Keratinocyte (primary cell): ENCODE measurements at regions not wholly inside any gene's neighbourhood (a gene's known extent, or its start where the extent isn't known, plus 50 kb on each side); places are given as distances from the start of the nearest gene placed in this dataset.

Experiments
- DNase-seq: peaks from one replicate; pipeline ENCODE4 v3.0.0-alpha.2; 2011; ENCODE audit warnings: low read depth, missing footprints, low spot score
- FAIRE-seq: peaks from 2 replicates; lab custom pipeline; 2011; peaks lifted over from hg19 to GRCh38; lab: Jason Lieb, UNC
- H2AFZ ChIP-seq: 2 replicates; pipeline ENCODE4 v1.6.0; 2012; ENCODE audit warnings: low read length, control low read depth, inconsistent platforms; ENCODE audit not compliant: control insufficient read depth
- H3K27ac ChIP-seq: 2 replicates; pipeline ENCODE4 v1.5.1; 2011; ENCODE audit warnings: low read length; ENCODE audit not compliant: control insufficient read depth, insufficient read depth
- H3K27me3 ChIP-seq: 3 replicates; pipeline ENCODE4 v1.6.0; 2011; ENCODE audit warnings: low read length; ENCODE audit not compliant: control insufficient read depth, insufficient read depth; ENCODE audit errors: extremely low read depth
- H3K36me3 ChIP-seq, 2 experiments: 2 replicates in 1 of 2; 3 replicates in 1 of 2; pipeline ENCODE4 v1.5.1; 2011; ENCODE audit warnings: low read length in 2 of 2, mild to moderate bottlenecking in 1 of 2; ENCODE audit not compliant: control insufficient read depth in 2 of 2, insufficient read depth in 2 of 2; ENCODE audit errors: extremely low read depth in 1 of 2
- H3K4me1 ChIP-seq: 3 replicates; pipeline ENCODE4 v1.5.1; 2011; ENCODE audit warnings: low read length; ENCODE audit not compliant: control insufficient read depth, insufficient read depth; ENCODE audit errors: extremely low read depth
- H3K4me2 ChIP-seq: 3 replicates; pipeline ENCODE4 v1.6.0; 2011; ENCODE audit warnings: low read depth, low read length; ENCODE audit not compliant: control insufficient read depth, insufficient read depth; ENCODE audit errors: extremely low read depth
- H3K4me3 ChIP-seq, 3 experiments: fragments of 200-600 bp in 1 of 3; sonication (generic) in 1 of 3; 2 replicates in 2 of 3; 3 replicates in 1 of 3; pipeline ENCODE4 v1.5.1; 2011 to 2016; ENCODE audit warnings: low read length in 3 of 3, mild to moderate bottlenecking in 3 of 3, control low read depth in 2 of 3, inconsistent platforms in 1 of 3, low read depth in 1 of 3, mixed read lengths in 1 of 3, mixed run types in 1 of 3, moderate library complexity in 1 of 3; ENCODE audit not compliant: control insufficient read depth in 2 of 3, insufficient read depth in 2 of 3; ENCODE audit errors: extremely low read depth in 1 of 3
- H3K79me2 ChIP-seq: 2 replicates; pipeline ENCODE4 v1.6.0; 2012; ENCODE audit warnings: low read length; ENCODE audit not compliant: control insufficient read depth, insufficient read depth
- H3K9ac ChIP-seq: 3 replicates; pipeline ENCODE4 v1.6.0; 2011; ENCODE audit warnings: low read length; ENCODE audit not compliant: control insufficient read depth, insufficient read depth; ENCODE audit errors: extremely low read depth
- H3K9me1 ChIP-seq: 3 replicates; pipeline ENCODE4 v1.6.0; 2011; ENCODE audit warnings: low read length; ENCODE audit not compliant: control insufficient read depth, insufficient read depth; ENCODE audit errors: extremely low read depth
- H3K9me3 ChIP-seq: 2 replicates; pipeline ENCODE4 v1.5.1; 2012; ENCODE audit warnings: low read depth, low read length; ENCODE audit not compliant: control insufficient read depth
- H4K20me1 ChIP-seq: 3 replicates; pipeline ENCODE4 v1.6.0; 2011; ENCODE audit warnings: low read length; ENCODE audit not compliant: control insufficient read depth, insufficient read depth; ENCODE audit errors: extremely low read depth
- EZH2 ChIP-seq: IDR thresholded peaks from one replicate; pipeline ENCODE4 v1.6.1; 2012; ENCODE audit warnings: inconsistent platforms, mild to moderate bottlenecking, low read length, moderate library complexity
- dilution Hi-C: fragments of 300-500 bp; cut with MboI; formaldehyde crosslinking; loops from one replicate; pipeline ENCODE4 v1.7.0; 2020; ENCODE audit warnings: low sequenced_read_pairs; ENCODE audit not compliant: extremely low pct_ligation_motif_present
- TF ChIP-seq, protein P1 (sequence below), 3 experiments: IDR thresholded peaks in 1 of 3; conservative IDR thresholded peaks in 1 of 3; optimal IDR thresholded peaks in 1 of 3; 2 replicates in 2 of 3; 3 replicates in 1 of 3; pipeline versions ENCODE3 to v1.5.1; 2011; ENCODE audit warnings: low read length in 3 of 3, mild to moderate bottlenecking in 3 of 3, moderate library complexity in 2 of 3, control low read depth in 1 of 3, inconsistent platforms in 1 of 3; ENCODE audit not compliant: insufficient read depth in 2 of 3; ENCODE audit errors: extremely low read depth in 1 of 3

DNA sequence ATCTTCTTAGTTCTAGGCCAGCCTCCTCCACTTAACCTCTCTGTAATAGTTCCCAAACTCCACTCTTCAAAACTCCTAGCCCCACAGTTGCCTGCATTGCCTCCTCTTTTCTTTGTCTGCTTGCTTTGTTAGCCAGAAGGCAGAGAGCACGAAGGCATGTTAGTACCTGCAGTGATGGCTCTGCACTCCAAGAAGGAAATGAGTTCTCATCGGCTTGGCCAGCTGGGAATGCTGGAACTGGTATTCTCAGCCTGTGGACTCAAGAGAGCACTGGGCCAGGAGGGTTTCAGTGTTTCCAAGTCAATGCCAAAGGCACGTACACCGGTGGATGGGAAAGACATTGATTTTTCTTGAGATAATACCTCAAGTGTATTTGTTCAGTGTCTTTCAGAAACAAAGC lies 66.3 kb upstream of the HABP2 start:
- no peak overlapping the region for H3K4me2 ChIP-seq
- H4K20me1 ChIP-seq = no peaks in the 10 kb centered on the region
- no peak overlapping the region for H3K27ac ChIP-seq
- H3K4me1 ChIP-seq = no peaks in the 10 kb centered on the region
- no peak overlapping the region for H2AFZ ChIP-seq
- TF ChIP-seq EZH2 = no peak
- TF ChIP-seq, protein P1, sequence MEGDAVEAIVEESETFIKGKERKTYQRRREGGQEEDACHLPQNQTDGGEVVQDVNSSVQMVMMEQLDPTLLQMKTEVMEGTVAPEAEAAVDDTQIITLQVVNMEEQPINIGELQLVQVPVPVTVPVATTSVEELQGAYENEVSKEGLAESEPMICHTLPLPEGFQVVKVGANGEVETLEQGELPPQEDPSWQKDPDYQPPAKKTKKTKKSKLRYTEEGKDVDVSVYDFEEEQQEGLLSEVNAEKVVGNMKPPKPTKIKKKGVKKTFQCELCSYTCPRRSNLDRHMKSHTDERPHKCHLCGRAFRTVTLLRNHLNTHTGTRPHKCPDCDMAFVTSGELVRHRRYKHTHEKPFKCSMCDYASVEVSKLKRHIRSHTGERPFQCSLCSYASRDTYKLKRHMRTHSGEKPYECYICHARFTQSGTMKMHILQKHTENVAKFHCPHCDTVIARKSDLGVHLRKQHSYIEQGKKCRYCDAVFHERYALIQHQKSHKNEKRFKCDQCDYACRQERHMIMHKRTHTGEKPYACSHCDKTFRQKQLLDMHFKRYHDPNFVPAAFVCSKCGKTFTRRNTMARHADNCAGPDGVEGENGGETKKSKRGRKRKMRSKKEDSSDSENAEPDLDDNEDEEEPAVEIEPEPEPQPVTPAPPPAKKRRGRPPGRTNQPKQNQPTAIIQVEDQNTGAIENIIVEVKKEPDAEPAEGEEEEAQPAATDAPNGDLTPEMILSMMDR (optimal IDR thresholded peaks at IDR 0.05 in 1 of 3, IDR thresholded peaks at IDR 0.05 in 1 of 3, conservative IDR thresholded peaks at IDR 0.05 in 1 of 3; ENCODE audit: extremely low read depth in 1 of 3, insufficient read depth in 2 of 3, low read length in 3 of 3) = no peak
- no peaks in the 10 kb centered on the region for H3K27me3 ChIP-seq
- no peaks in the 10 kb centered on the region for H3K9me1 ChIP-seq
- H3K4me3 ChIP-seq = no peak overlapping the region
- no peaks in the 10 kb centered on the region for H3K79me2 ChIP-seq
- no peaks in the 10 kb centered on the region for H3K9me3 ChIP-seq
- no peak overlapping the region for H3K9ac ChIP-seq
- DNase-seq = no peak
- dilution Hi-C loops = no loop called here
- FAIRE-seq = no peak
- H3K36me3 ChIP-seq = no peaks in the 10 kb centered on the region

DNA sequence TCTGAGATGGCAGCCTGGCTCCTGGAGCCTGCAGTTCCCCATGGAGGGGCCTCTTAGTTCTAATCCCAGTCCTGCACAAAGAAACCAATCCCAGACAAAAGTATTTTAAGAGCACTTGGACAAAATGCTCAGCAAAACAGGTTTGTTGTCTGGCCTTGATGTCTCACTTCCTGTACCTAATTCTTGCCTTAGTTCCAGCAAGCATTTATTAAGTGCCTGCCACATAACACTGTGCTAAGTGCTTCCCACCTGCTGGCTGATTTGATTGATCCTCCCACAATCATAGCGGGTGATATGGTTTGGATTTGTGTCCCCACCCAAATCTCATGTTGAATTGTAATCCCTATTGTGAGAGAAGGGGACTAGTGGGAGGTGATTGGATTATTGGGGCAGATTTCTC lies 65.7 kb upstream of the HABP2 start:
- DNase-seq = no peak
- Histone ChIP-seq H2AFZ (no peak overlapping the region), H3K4me1 (no peaks in the 10 kb centered on the region), H3K4me2 (no peak overlapping the region), H4K20me1 (no peaks in the 10 kb centered on the region), H3K9ac (no peak overlapping the region), H3K9me1 (no peaks in the 10 kb centered on the region), H3K9me3 (no peaks in the 10 kb centered on the region), H3K36me3 (no peaks in the 10 kb centered on the region), H3K79me2 (no peaks in the 10 kb centered on the region), H3K4me3 (no peak overlapping the region), H3K27ac (no peak overlapping the region), H3K27me3 (no peaks in the 10 kb centered on the region)
- dilution Hi-C loops = no loop called here
- TF ChIP-seq, protein P1 (optimal IDR thresholded peaks at IDR 0.05 in 1 of 3, IDR thresholded peaks at IDR 0.05 in 1 of 3, conservative IDR thresholded peaks at IDR 0.05 in 1 of 3; ENCODE audit: extremely low read depth in 1 of 3, insufficient read depth in 2 of 3, low read length in 3 of 3) = no peak
- TF ChIP-seq EZH2 = no peak
- no peak for FAIRE-seq
